Dedifferentiated amniotic fluid mesenchymal stem cell (primary cell): ENCODE measurements at regions not wholly inside any gene's neighbourhood (a gene's known extent, or its start where the extent isn't known, plus 50 kb on each side); places are given as distances from the start of the nearest gene placed in this dataset.
A peak's percentile ranks its signal among the peaks of the same experiment; 100 is the strongest.
"Not testable (repeated sequence)": the region's sequence is repeated elsewhere in the genome, so short reads cannot be mapped to it uniquely, and the experiment has no call there.

ENCODE experiments used
- DNase-seq: peaks from one replicate; pipeline ENCODE4 v3.0.0-alpha.2; 2016; ENCODE audit errors: extremely low spot score

- no peak for DNase-seq
Measured at GRCh38 chr3:145536461-145536860, 624.5 kb downstream of the PLOD2 start.

- DNase-seq, result no peak
Measured at GRCh38 chr3:145550522-145550921, 610.5 kb downstream of the PLOD2 start.

- DNase-seq, result no peak
Measured at GRCh38 chr3:145557405-145557804, 603.6 kb downstream of the PLOD2 start.

- no peak for DNase-seq
Measured at GRCh38 chr3:145578471-145578870, 582.5 kb downstream of the PLOD2 start.

- no peak for DNase-seq
Measured at GRCh38 chr3:145581694-145582093, 579.3 kb downstream of the PLOD2 start.

GRCh38 chr3:145604851-145605250, 556.1 kb downstream of the PLOD2 start:
- DNase-seq, result peak; percentile 20

- no peak for DNase-seq
Measured at GRCh38 chr3:145620002-145620401, 541.0 kb downstream of the PLOD2 start.

- no peak for DNase-seq
Measured at GRCh38 chr3:145620486-145620885, 540.5 kb downstream of the PLOD2 start.

- DNase-seq, result peak; percentile 39
Measured at GRCh38 chr3:145623349-145623748, 537.6 kb downstream of the PLOD2 start.

- no peak for DNase-seq
Measured at GRCh38 chr3:145628211-145628610, 532.8 kb downstream of the PLOD2 start.

- DNase-seq, result no peak
Measured at GRCh38 chr3:145637105-145637504, 523.9 kb downstream of the PLOD2 start.

- no peak for DNase-seq
Measured at GRCh38 chr3:145639003-145639606, 521.9 kb downstream of the PLOD2 start.

- DNase-seq, result no peak
Measured at GRCh38 chr3:145639875-145640274, 521.1 kb downstream of the PLOD2 start.

- no peak for DNase-seq
Measured at GRCh38 chr3:145648396-145648795, 512.6 kb downstream of the PLOD2 start.

- no peak for DNase-seq
Measured at GRCh38 chr3:145649368-145649887, 511.6 kb downstream of the PLOD2 start.

GRCh38 chr3:145650170-145650569, 510.8 kb downstream of the PLOD2 start:
- no peak for DNase-seq

GRCh38 chr3:145671121-145671520, 489.9 kb downstream of the PLOD2 start:
- no peak for DNase-seq

- DNase-seq, result no peak
Measured at GRCh38 chr3:145673838-145674237, 487.1 kb downstream of the PLOD2 start.

- DNase-seq, result no peak
Measured at GRCh38 chr3:145678401-145678800, 482.6 kb downstream of the PLOD2 start.

GRCh38 chr3:145681181-145681580, 479.8 kb downstream of the PLOD2 start:
- DNase-seq, result no peak

- DNase-seq, result not testable (repeated sequence)
Measured at GRCh38 chr3:145687978-145688377, 473.0 kb downstream of the PLOD2 start.

GRCh38 chr3:145692751-145693150, 468.2 kb downstream of the PLOD2 start:
- no peak for DNase-seq

GRCh38 chr3:145696011-145696410, 465.0 kb downstream of the PLOD2 start:
- peak; percentile 39 for DNase-seq

GRCh38 chr3:145698250-145698649, 462.7 kb downstream of the PLOD2 start:
- no peak for DNase-seq
